G401.6 (cell line): ENCODE measurements at regions not wholly inside any gene's neighbourhood (a gene's known extent, or its start where the extent isn't known, plus 50 kb on each side); places are given as distances from the start of the nearest gene placed in this dataset.

Experiments
- FAIRE-seq: peaks from 2 replicates; lab custom pipeline; 2012; peaks lifted over from hg19 to GRCh38; lab: Jason Lieb, UNC

DNA sequence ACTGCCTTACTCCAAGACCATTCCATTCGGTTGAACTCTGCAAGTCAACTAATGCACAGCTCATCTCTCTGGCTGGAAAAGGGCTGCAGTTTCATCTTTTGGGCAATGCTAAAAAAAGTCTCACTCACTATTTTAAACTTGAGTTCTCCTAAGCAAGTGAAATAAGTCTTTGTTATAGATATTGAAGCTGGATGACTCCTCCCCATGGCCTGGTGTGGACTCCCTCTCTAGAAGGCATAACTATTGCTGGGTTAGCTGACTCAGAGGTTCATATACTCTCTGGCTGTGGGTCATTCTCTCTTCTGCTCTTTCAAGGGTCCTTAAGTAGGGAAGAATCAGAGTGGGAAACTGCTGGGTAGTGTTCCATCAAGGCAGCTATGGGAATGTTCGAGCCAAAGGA lies 88.0 kb downstream of the XCL2 start:
- no peak for FAIRE-seq

DNA sequence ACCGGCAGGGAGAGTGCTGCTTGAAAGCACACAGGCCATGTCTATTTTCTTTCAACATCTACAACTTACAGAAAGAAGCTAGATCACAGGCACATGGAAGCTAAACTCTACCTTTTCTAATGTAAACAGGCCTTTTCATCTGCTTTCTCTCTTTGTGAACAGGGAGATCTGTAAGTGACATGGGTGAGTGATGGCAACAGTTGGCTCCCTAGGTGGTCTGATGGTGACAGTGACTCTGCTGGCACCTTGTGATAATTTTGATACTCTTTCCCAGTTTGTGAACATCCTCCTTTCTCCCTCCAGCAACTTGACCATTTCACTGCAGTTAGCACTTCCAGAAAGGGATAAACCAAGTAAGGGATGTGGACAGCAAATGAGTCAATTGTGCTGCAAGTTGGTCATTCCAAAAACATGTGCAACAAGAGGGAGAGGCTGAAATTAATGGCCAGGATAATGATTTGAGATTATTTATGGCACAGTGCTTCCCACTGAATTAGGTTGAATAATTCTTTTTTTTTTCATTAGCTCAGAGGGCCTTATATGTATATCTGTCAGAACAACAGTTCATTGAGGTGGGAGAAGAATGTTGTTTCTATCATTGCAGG lies 89.5 kb downstream of the XCL2 start:
- no peak for FAIRE-seq

DNA sequence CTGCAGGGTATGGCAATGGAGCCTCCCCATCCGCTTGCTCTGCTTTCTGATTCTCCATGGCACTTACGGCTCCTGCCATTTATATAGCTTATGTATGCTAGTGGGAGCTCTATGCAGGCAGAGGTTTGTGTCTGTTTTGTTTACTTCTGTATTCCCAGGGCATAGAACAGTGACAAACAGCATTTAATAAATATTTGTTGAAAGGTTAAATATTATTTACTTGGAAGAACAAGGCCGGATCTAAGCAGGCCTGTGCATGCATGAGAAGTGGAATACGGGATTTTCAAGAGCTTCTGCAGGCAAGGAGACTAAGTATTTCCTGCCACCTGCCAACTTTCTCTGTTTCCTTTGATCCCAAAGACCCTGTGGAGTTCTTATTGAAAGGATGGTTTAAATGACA lies 90.7 kb downstream of the XCL2 start:
- no peak for FAIRE-seq

DNA sequence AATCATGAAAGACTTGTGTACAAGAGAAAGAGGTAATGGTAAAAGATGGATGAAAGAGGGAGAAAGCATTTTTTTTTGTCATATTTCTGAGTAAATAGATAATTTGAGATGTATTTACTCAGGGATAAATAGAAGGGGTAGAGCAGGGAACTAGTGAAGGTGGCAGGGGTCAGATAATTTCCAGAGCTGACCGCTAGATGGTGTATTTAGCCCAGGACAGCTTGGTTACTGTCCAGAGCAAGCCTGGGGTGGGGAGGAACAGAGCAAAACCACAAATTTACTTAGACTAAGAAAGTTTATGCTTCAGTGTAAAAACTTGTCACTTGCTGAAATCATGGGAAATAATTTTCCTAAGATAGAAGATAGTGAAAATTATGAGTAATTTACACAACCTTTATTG lies 91.5 kb downstream of the XCL2 start:
- no peak for FAIRE-seq

DNA sequence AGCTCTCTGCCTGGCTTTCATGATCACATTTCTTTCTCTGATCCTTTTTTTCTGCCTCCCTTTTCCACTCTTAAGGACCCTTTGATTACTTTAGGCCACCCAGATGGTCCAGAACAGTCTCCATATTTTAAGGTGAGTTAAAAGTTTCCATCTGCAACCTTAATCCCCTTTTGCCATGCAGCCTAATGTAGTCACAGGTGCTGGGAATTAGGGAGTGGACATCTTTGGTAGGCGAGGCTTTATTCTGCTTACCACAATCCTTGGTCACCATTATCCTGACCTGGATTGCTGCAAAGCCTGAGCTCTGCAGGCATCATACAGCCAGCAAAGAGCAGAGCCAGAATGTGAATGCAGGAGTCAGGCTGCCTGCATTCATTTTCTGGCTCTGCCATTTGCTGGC lies 95.9 kb downstream of the XCL2 start:
- FAIRE-seq = no peak

DNA sequence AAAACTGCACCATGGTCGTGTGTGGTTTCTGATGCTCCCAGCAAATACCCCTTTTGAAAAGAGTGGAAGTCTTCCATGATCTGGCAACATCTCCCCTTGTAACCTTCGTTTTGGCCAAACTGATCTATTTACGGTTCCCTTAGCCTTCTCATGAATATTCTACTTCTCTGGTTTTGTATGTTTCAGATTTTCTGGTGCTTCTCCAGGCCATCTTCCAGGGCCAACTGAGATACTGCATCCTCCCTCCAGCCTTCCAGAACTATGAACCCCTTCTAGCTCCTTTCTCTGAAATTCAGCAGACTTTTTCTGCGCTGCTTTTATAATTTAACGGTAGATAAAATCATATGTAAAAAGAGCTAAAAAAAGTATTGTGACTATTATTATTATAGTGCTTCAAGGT lies 97.7 kb downstream of the XCL2 start:
- no peak for FAIRE-seq

DNA sequence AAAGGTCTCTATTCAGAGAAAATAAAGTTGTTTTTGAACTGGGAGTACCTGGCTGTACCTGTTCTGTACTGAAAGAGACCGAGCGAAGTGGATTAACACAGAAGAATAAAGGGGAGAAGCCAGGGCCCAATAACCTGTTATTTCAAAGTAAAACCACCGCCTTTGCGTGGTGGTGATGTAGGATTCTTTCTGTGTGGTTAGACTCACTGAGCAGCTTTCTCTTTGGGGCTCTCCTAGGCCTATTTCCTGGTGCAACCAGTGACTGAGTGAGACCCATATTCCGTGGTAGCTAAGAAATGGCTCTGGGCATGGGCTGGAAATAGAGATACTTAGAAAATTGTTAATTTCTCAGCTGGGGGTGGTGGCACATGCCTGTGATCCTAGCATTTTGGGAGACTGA lies 99.9 kb downstream of the XCL2 start:
- no peak for FAIRE-seq

DNA sequence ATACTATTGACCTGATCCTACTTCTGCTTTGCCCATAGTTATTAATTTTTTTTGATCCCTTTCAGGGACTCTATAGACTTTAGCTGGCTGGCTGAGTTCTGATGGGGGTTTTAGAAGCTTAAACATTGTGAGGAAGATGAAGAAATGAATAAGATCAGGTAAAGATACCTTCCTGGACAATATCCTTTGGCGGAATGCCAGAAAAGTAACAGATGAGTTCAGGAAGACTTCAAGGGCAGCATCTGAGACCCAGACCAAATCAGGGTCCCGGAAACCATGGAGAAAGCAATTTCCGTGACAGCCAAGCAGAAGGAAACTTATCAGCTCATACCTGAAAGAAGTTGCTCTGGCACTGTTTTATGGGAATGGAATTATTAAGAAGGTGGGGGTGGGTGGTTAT lies 100.4 kb downstream of the XCL2 start:
- FAIRE-seq = no peak

DNA sequence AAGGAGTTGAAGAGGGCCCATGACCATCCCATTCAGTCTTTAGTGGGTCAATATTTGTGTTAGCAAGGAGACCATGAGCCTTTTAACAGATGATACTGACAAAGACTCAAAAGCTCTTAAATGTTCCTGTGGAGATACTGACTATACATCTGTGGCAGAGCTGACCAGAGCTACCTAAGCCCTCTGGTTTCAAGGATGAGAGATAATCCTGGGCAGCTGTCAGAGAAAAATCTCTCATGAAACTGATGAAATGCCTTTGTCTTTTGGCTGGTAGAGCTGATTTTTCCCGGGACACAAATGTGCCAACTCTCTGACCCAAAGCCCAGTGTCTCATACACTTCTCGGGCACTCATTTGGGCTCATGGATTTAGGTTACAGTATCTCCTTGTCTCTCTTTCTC lies 100.9 kb downstream of the XCL2 start:
- no peak for FAIRE-seq

DNA sequence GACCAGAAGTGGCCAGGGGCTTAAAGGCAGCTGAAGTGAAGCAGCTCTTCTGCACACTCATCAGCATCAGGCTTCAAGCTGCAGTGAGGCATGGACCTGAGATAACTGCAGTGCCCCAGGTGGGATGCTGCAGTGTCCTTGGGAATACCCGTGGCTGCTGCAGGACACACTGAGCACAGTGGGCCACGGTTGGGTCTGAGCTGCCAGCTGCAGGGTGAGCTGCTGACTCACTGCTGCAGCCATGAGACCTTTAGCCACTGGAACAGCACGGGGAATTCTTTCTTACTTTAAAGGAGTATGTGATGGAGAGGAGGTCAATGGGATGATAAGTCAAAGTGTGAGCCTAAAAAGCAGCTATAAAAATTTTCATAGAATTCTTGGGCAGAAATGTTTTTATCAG lies 102.1 kb downstream of the XCL2 start:
- no peak for FAIRE-seq

DNA sequence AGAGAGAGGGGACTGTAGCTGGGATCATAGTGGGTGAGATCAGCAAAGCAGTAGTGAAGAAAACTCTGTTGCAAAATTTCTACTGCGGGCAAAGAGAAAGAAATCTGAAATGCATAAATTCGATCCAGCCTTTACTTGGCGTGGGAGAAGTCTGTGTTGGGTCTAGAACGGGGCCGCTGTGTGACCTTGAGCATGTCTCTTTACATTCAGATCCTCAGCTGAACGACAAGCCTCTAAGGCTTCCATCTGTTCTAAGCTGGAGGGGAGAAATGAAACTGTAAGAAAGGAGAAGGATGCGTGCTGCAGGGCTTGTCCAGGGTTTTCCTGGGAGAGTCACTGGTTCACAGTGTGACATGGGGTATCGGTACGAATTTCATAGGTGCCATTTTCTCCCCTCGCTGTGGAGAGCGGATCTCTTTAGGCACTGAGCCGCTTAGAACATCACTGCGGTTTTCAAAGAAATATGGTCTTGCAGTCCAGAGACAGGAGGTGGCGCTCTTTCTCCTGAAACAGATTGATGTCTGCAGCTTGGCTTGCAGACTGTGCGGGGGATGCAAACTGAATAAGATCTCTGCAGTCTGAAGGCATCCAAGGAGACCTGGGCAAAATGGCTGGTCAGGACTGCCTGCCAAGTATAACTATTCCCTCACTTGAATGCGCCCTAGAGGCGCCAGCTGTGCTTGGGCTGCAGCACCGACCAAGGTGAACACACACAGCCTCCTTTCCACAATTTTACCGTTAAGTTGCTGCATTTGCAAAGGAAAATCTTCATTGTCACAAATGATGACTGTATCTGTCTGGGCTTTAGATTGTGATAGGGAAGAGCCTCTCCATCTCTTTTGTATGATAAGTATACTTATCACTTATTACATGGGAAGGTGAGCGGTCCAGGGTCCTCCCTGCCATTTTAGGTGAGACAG lies 104.1 kb downstream of the XCL2 start:
- FAIRE-seq = peak; percentile 64

DNA sequence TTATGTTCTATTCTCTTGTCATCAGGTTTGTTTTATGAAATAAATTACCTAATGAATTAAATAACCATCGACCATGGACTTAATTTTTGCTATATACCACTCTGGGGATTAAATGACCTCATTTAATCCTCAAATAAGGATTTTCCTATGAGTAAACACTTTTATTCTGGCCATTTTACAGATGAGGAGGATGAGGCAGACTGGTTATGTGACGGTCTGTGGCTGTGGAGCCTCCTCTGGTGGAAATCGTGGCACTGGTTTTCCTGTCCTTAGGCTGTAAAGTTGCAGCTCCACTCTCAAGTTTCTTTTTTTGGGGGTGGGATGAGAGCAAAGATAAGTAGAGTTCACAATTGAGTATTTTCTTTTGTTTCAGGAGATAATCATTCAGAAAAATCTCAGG lies 105.2 kb downstream of the XCL2 start:
- no peak for FAIRE-seq

DNA sequence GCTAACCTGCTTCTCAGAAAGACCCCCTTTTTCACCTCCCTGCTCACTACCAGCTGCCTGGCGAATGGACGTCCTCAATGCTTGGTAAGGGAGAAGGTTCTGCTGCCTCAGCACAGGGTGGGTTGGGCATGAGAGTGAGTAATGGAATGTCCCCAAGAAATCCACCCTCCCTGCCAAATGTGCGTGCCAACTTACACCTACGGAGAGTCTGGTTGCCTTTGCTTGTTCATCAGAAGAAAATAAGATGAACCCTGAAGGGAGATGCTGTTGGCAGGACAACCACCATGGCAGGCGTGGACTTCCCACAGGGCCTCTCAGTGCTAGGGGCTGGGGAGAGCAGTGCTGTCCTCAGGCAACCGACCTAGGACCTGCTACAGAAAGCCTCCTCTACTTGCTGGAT lies 106.0 kb downstream of the XCL2 start:
- FAIRE-seq = no peak

DNA sequence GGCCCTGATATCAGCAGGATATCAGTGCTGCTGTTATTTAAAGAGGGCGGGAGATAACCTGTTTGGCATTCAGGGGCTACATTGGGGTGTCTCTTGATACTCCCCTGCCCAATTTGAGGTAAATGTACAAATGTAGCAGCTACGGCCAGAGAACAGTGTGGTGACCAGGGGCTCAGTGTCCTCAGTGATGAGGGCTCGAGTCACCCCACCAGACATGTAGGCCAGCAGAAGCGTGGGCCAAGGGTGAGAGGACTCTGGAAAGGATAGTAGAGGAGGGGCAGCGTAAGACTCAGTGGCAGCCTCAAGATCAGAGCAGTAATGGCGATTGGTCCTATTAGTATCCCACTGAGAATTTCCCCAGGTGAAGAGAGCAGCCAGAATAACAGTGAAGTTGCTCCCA lies 108.4 kb downstream of the XCL2 start:
- no peak for FAIRE-seq

DNA sequence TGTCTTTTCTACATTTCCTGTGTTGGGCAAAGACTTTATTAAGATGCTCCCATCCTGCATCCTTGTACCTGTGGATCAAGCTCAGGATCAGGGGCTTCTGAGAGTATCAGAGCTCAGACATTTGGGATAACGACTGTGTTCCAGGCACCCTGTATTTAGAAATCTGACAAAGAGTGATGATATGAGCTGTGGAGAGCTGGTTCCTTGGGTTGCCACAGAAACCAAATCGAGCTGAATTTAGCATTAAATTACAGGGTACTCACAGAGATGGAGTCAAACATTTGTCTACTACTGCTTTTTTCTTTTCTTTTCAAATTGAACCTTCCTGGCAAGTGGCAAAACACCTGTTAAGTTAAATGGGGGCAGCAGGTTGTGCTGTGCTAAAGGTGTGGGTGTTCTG lies 110.6 kb downstream of the XCL2 start:
- FAIRE-seq = no peak

DNA sequence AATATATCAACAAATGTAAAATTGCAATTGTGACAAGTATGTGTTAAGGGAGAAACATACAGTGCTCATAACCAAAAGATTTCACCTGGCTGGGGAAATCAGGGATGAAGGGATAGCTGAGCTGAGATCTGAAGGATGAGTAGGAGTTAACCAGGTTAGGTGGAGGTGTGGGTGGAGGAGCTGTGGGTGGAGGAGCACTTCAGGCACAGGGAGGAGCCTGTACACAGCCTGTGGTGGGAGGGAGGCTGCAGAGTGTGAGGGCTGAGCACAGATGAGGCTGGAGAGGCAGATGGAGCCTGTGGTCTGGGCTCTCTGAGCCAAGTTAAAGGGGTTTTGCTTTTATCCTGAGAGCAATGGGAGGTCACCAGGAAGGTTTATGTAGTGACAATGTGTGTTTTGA lies 111.9 kb downstream of the XCL2 start:
- no peak for FAIRE-seq

DNA sequence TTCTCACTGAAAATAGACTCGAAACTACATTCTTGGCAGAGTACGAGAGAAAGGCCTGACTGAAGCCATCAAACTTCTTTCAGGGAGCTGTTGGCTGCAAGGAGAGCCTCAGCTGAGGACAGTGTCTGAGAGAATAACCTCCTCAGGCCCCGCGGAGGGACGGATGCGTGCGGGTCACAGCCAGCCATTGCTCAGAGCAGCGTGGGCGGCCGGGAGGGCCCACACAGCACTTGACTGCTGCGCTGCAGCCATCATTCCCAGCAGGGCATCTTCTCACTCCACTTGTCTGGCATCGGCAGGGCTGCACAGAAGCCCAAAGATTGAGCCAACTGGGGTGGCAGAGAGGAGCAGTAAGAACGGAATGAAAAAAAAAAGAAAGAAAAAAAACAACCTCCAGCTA lies 113.5 kb downstream of the XCL2 start:
- no peak for FAIRE-seq

DNA sequence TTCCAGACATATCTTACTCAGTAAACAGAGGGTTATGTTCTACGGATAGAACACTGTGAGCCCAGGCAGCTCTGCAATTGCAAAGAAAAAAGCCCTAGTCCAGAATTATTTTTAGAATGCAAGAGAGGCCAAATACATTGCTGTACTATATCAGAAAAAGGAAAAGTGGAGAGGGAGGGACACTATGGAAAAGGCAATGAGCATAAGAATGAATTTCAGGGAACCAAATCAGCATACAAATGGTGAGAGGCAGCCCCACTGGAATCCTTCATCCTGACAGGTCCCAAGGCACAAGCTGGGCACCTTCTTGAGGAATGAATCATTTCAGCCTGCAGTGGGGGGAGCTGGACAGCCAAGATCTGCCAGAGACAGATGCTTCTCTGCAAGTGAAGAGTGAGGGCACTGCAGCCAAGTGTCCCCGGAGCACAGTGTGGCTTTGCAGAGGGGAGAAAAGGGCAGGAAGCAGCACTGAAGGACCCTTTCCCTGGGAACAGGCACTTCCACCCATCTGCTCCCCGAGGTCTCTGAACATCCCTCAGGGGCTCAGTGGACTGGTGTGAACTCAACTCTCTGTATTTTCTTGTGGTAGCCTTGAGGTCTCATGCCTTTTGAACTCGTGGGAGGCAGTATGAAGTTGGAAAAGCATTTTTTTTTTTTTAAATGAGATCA lies 115.6 kb downstream of the XCL2 start:
- FAIRE-seq = no peak

DNA sequence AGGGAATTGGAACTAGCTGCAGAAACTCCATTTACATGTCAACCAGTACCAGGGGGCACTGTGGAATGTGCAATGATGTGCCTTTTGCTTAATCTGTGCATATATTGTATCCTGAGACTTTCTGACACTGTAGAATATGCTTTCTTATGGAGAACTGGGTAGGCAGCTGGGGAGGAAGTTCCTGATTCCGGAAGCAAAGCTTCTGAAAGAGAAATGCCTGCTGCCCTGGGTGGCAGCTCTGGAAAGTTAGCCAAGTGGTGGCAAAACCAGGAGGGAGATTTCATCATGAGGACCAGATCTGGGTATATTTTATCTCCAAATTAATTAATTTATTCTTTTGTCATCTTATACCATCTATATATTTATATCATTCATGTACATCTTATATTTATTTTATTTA lies 116.7 kb downstream of the XCL2 start:
- no peak for FAIRE-seq

DNA sequence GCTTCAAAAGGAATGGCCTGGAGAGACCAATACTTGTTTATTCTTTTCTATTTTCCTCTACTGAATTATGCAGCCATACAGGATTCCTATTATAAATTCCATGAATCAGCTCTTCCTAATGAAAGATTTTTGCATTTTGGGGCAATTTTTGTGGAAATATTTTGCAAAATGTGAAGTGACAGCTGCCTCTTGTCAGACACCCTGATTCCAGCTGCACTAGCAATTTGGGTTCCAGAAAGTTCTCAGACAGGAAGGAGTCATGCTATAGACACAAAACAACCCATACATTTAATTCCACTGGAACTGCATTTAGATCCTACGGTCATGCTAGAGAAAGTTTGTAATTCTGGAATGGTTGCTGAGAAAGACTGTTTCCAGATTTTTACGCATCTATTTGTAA lies 119.5 kb downstream of the XCL2 start:
- FAIRE-seq = no peak

DNA sequence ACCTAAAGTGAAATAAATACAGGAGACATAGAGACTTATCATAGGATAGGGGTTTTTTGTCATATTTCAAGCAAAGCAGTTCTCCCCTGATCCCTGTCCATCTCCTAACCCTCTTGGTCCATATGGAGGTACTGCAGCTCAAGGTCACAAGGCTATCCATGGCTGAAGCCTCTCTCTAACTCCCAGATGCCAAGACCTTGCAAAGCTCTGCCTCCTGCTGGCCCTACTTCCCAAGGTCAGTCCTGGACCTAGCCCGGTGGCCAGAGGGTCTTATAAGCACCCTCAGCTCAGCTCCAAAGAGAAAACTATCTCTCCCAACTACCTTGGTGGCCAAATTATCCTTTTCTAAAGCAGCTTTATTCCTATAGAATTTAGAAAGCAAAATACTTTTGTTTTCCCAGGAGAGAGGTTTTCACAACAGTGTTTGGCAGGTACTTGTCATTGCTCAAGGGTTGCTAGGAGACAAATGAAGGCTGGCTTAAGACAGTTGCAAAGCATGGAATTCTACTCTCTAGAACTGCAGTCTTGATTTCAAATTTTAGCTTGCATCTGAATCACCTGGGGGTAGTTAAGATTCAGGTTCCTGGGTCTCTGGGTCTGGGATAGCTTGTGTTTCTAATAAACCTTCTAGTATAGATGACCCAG lies 121.5 kb downstream of the XCL2 start:
- no peak for FAIRE-seq

DNA sequence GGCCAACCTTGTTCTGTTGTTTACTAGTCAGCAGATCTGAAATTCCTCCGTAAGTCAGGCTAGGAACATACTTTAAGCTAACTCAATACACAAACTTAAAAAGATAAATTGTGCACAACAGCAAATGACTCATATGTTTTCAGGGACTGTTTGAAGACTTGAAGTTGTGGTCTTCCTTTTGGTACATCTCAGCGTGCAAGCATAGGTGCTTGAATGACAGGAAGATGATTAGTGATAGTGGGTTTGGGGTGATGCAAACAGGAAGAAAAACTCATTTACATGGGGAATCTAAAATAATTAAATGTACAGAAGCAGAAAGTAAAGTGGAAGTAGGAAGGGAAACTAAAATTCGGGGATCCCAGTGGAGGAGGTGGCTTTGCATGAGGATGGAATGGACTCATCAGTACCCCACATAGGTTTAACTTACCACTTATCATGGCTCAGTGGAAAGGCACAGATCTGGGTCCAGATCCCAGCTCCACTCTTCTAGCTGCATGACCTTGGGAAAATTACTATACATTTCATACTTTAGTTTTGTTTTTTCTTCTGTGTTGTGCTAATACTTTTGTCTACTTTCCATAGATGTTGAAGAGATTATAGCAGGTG lies 122.3 kb downstream of the XCL2 start:
- FAIRE-seq = no peak

DNA sequence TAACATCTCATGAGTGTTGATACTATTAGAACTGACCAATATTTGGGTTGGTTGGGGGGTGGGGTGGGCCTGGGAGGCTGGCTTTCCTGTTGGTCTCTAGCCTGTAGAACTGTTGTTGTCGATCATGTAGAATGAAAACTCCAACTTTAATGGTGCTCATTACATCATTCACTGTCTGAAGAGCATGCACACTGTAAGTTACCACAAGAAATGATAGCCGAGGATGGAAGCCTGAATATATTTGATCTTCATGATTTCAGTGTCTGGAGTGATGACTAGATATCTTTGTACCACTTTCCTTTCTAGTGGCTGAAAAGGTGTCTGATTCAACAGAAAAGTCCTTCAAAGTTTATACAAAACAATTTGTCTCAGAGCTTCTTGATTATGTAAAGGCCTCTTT lies 123.6 kb downstream of the XCL2 start:
- FAIRE-seq = no peak
